ENCODE measurements at regions not wholly inside any gene's neighbourhood (a gene's known extent, or its start where the extent isn't known, plus 50 kb on each side); places are given as distances from the start of the nearest gene placed in this dataset.

GRCh38 chr16:51019617-51020016, 131.5 kb downstream of the SALL1 start:
- DNase-seq (no peak), ATAC-seq (no peak)
- Histone ChIP-seq H3K4me3 (no peak overlapping the region), H3K27me3 (peaks cover 0 to 7% of the 10 kb centered on the region in 2 donors), H3K4me1 (no peaks in the 10 kb centered on the region), H3K27ac (no peak overlapping the region), H3K9me3 (no peaks in the 10 kb centered on the region), H3K36me3 (no peaks in the 10 kb centered on the region)
- no peak for TF ChIP-seq CTCF (IDR thresholded peaks at IDR 0.05)
- intact Hi-C loops (cut with DNase I), result no loop called here

GRCh38 chr16:51017969-51018368, 133.1 kb downstream of the SALL1 start:
- no peak for DNase-seq
- ATAC-seq, result no peak
- H3K9me3 ChIP-seq, result no peaks in the 10 kb centered on the region
- no peak overlapping the region for H3K27ac ChIP-seq
- no peak overlapping the region for H3K4me3 ChIP-seq
- peaks cover 0 to 7% of the 10 kb centered on the region in 2 donors for H3K27me3 ChIP-seq
- no peak for TF ChIP-seq CTCF (IDR thresholded peaks at IDR 0.05)
- no peaks in the 10 kb centered on the region for H3K36me3 ChIP-seq
- intact Hi-C loops (cut with DNase I), result no loop called here
- no peaks in the 10 kb centered on the region for H3K4me1 ChIP-seq

- no peak overlapping the region for H3K27ac ChIP-seq
- TF ChIP-seq CTCF (IDR thresholded peaks at IDR 0.05), result no peak
- intact Hi-C loops (cut with DNase I), result no loop called here
- DNase-seq (no peak), ATAC-seq (no peak)
- peaks cover 0 to 18% of the 10 kb centered on the region in 2 donors for H3K9me3 ChIP-seq
- H3K27me3 ChIP-seq, result peaks cover 0 to 7% of the 10 kb centered on the region in 2 donors
- H3K36me3 ChIP-seq, result no peaks in the 10 kb centered on the region
- H3K4me3 ChIP-seq, result no peak overlapping the region
- no peaks in the 10 kb centered on the region for H3K4me1 ChIP-seq
These were observed 138.7 kb downstream of the SALL1 start for GRCh38 chr16:51012396-51012795.

- no peak for DNase-seq
- no peaks in the 10 kb centered on the region for H3K4me1 ChIP-seq
- H3K9me3 ChIP-seq, result peaks cover 0 to 18% of the 10 kb centered on the region in 2 donors
- no peak overlapping the region for H3K27ac ChIP-seq
- TF ChIP-seq CTCF (IDR thresholded peaks at IDR 0.05), result no peak
- intact Hi-C loops (cut with DNase I), result no loop called here
- ATAC-seq, result no peak
- peaks cover 0 to 7% of the 10 kb centered on the region in 2 donors for H3K27me3 ChIP-seq
- no peak overlapping the region for H3K4me3 ChIP-seq
- H3K36me3 ChIP-seq, result no peaks in the 10 kb centered on the region
These were observed 140.3 kb downstream of the SALL1 start for GRCh38 chr16:51010817-51011216.

- no peak for DNase-seq
These were observed 141.3 kb downstream of the SALL1 start for GRCh38 chr16:51009813-51010212.

More at GRCh38 chr16:51009813-51010212, 141.3 kb downstream of the SALL1 start:
- intact Hi-C loops (cut with DNase I), result no loop called here
- H3K36me3 ChIP-seq, result no peaks in the 10 kb centered on the region
- peaks cover 0 to 18% of the 10 kb centered on the region in 2 donors for H3K9me3 ChIP-seq
- no peak for ATAC-seq
- no peak overlapping the region for H3K4me3 ChIP-seq
- no peaks in the 10 kb centered on the region for H3K27me3 ChIP-seq
- TF ChIP-seq CTCF (IDR thresholded peaks at IDR 0.05), result no peak
- H3K27ac ChIP-seq, result no peak overlapping the region
- no peaks in the 10 kb centered on the region for H3K4me1 ChIP-seq
